Endothelial cell of umbilical vein (primary cell): ENCODE measurements at regions not wholly inside any gene's neighbourhood (a gene's known extent, or its start where the extent isn't known, plus 50 kb on each side); places are given as distances from the start of the nearest gene placed in this dataset.

Experiments used
- BruUV-seq: library from RNA; stranded (reverse); fragments of 400-500 nt; replicated peaks from 2 replicates; lab custom pipeline; 2021; lab: Mats Ljungman, UMichigan
- CTCF ChIA-PET: fragments of 300-600, 350-600 bp; sonication (Branson Sonifier 250); formaldehyde crosslinking; loops from one replicate; lab custom pipeline; 2021; ENCODE audit warnings: antibody characterized with exemption, inconsistent platforms; lab: Charles Lee
- POLR2A ChIA-PET: fragments of 300-600, 350-600 bp; sonication (Branson Sonifier 250); formaldehyde crosslinking; loops from one replicate; lab custom pipeline; 2021; ENCODE audit warnings: antibody characterized with exemption, inconsistent platforms; lab: Charles Lee
- DNase-seq: peaks from one replicate; pipeline ENCODE4 v3.0.0-alpha.2; 2011; ENCODE audit warnings: low read depth, low spot score
- FAIRE-seq: peaks from 2 replicates; lab custom pipeline; 2011; peaks lifted over from hg19 to GRCh38; lab: Jason Lieb, UNC
- H2AFZ ChIP-seq: 2 replicates; pipeline ENCODE4 v1.6.0; 2012; ENCODE audit warnings: low read depth, low read length, control low read depth, inconsistent platforms
- H3K27ac ChIP-seq: 2 replicates; pipeline ENCODE4 v1.5.1; 2011; ENCODE audit warnings: low read depth, mild to moderate bottlenecking, control low read depth, low read length, moderate library complexity; ENCODE audit not compliant: insufficient read depth
- H3K27me3 ChIP-seq, 2 experiments: 2 replicates each; pipeline versions ENCODE4 v1.6.0 to v1.6.1; 2011; ENCODE audit warnings: low read length in 2 of 2, mixed read lengths in 1 of 2; ENCODE audit not compliant: control insufficient read depth in 2 of 2, insufficient read depth in 2 of 2
- H3K36me3 ChIP-seq, 2 experiments: 2 replicates in 1 of 2; 3 replicates in 1 of 2; pipeline ENCODE4 v1.5.1; 2011; ENCODE audit warnings: low read length in 2 of 2, mild to moderate bottlenecking in 1 of 2, moderate library complexity in 1 of 2; ENCODE audit not compliant: control insufficient read depth in 2 of 2, insufficient read depth in 2 of 2; ENCODE audit errors: extremely low read depth in 1 of 2
- H3K4me1 ChIP-seq: 3 replicates; pipeline ENCODE4 v1.5.1; 2011; ENCODE audit warnings: mild to moderate bottlenecking, low read length; ENCODE audit not compliant: control insufficient read depth, insufficient read depth; ENCODE audit errors: extremely low read depth
- H3K4me2 ChIP-seq: 2 replicates; pipeline ENCODE4 v1.6.1; 2011; ENCODE audit warnings: low read length, control low read depth, mixed read lengths; ENCODE audit not compliant: insufficient read depth
- H3K4me3 ChIP-seq, 3 experiments: fragments of 200-600 bp in 1 of 3; sonication (generic), shearing (Covaris generic) in 1 of 3; replicated peaks in 1 of 3; 2 replicates each; pipeline ENCODE4 v1.5.1; 2011 to 2016; ENCODE audit warnings: control low read depth in 3 of 3, low read length in 3 of 3, mild to moderate bottlenecking in 2 of 3, inconsistent platforms in 1 of 3, low read depth in 1 of 3, moderate library complexity in 1 of 3; ENCODE audit not compliant: insufficient read depth in 1 of 3
- H3K79me2 ChIP-seq: 2 replicates; pipeline ENCODE4 v1.6.0; 2012; ENCODE audit warnings: low read length, inconsistent platforms; ENCODE audit not compliant: control insufficient read depth, insufficient read depth
- H3K9ac ChIP-seq: replicated peaks from 2 replicates; pipeline ENCODE3; 2011; ENCODE audit warnings: low read length, control low read depth; ENCODE audit not compliant: insufficient read depth; ENCODE audit errors: extremely low read depth
- H3K9me1 ChIP-seq: replicated peaks from 3 replicates; pipeline ENCODE4 v1.6.0; 2011; ENCODE audit warnings: mild to moderate bottlenecking, low read length; ENCODE audit not compliant: control insufficient read depth, insufficient read depth; ENCODE audit errors: extremely low read depth
- H3K9me3 ChIP-seq: replicated peaks from 2 replicates; pipeline ENCODE4 v1.5.1; 2012; ENCODE audit warnings: low read length, inconsistent platforms; ENCODE audit not compliant: control insufficient read depth, insufficient read depth
- H4K20me1 ChIP-seq: replicated peaks from 2 replicates; pipeline ENCODE3; 2011; ENCODE audit warnings: mild to moderate bottlenecking, low read length; ENCODE audit not compliant: control insufficient read depth, insufficient read depth; ENCODE audit errors: extremely low read depth
- EZH2 ChIP-seq: IDR thresholded peaks from 2 replicates; pipeline ENCODE4 v1.6.1; 2012; ENCODE audit warnings: borderline replicate concordance, low read depth, mild to moderate bottlenecking, moderate library complexity, low read length, inconsistent platforms; ENCODE audit not compliant: severe bottlenecking
- GATA2 ChIP-seq: IDR thresholded peaks from 2 replicates; pipeline ENCODE4 v1.7.0; 2011; ENCODE audit warnings: low read depth, mild to moderate bottlenecking, moderate library complexity, mixed read lengths, low read length; ENCODE audit not compliant: insufficient read length, insufficient read depth
- MYC ChIP-seq: IDR thresholded peaks from one replicate; pipeline ENCODE4 v1.6.1; 2011; ENCODE audit warnings: mild to moderate bottlenecking, low read depth, low read length
- POLR2A ChIP-seq: IDR thresholded peaks from 2 replicates; pipeline ENCODE4 v1.6.1; 2012; ENCODE audit warnings: low read depth, mild to moderate bottlenecking, control low read depth, low read length
- POLR2AphosphoS5 ChIP-seq: IDR thresholded peaks from 2 replicates; pipeline ENCODE4 v1.6.1; 2012; ENCODE audit warnings: low read depth, mild to moderate bottlenecking, control low read depth, low read length, moderate library complexity; ENCODE audit not compliant: insufficient read depth
- dilution Hi-C: fragments of 300-500 bp; cut with MboI; formaldehyde crosslinking; loops from one replicate; pipeline ENCODE4 v1.15.0; 2019; ENCODE audit warnings: low sequenced_read_pairs; ENCODE audit not compliant: extremely low pct_ligation_motif_present
- intact Hi-C: fragments of 100-400 bp; cut with micrococcal nuclease; formaldehyde crosslinking; loops from one replicate; pipeline ENCODE4 v1.10.0; 2022
- TF ChIP-seq, protein P1 (sequence below), 2 donors: IDR thresholded peaks; 1 replicate in 1 of 2; 2 replicates in 1 of 2; pipeline ENCODE4 v1.5.1; 2011; ENCODE audit warnings: low read length in 2 of 2, mild to moderate bottlenecking in 2 of 2, moderate library complexity in 2 of 2, control low read depth in 1 of 2, inconsistent platforms in 1 of 2, low read depth in 1 of 2; ENCODE audit not compliant: insufficient read depth in 1 of 2; ENCODE audit errors: extremely low read depth in 1 of 2
- TF ChIP-seq, protein P2 (sequence below): IDR thresholded peaks from 2 replicates; pipeline ENCODE4 v1.6.1; 2011; ENCODE audit not compliant: insufficient read depth, insufficient read length

DNA sequence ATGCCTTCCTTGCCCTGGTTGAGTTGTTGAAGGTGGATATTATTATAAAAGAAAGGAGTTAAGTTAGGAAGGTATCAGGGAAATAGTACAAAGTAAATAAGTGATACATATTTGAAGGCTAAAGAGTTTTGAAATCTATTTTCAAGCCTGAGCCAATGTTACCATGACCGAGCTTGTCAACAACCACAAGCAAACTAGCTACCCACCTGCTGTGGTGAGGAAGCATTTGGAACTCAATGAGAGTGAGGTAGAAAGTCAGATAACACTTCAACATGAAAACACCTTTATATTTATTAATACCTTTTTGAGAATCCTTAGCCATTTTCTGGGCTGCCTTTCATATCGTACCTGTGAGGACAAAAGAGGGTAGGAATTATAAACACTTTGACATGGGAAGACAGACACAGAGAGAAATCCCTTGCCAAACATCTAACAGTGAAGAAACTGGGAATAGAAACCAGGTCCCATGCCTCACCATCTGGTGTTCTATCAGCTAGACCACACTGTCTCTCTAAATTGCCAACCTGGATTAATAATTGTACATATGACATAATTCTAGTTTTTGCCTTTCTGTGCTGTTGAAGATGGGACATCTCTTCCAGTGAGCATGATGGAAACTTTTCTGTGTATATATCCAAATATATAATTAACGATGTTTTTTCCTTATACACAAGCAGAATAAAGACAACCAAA, 606.4 kb upstream of the NR3C2 start:
- Histone ChIP-seq H4K20me1 (no peaks in the 10 kb centered on the region), H3K79me2 (no peaks in the 10 kb centered on the region), H3K36me3 (no peaks in the 10 kb centered on the region), H3K9me3 (no peaks in the 10 kb centered on the region), H3K9me1 (no peaks in the 10 kb centered on the region), H3K4me3 (no peak overlapping the region), H3K9ac (no peak overlapping the region), H3K27ac (no peak overlapping the region), H3K4me1 (no peaks in the 10 kb centered on the region), H2AFZ (no peak overlapping the region), H3K27me3 (no peaks in the 10 kb centered on the region), H3K4me2 (no peak overlapping the region)
- intact Hi-C loops (no loop called here), dilution Hi-C loops (no loop called here)
- ChIA-PET POLR2A (no interaction called here), CTCF (interaction anchor here (0.8 to 1.1 kb wide), 3 partner anchors 13 to 849 kb away, joined by 3 read pairs; no protein-coding TSS in a partner anchor)
- DNase-seq = no peak
- no peak for FAIRE-seq
- no TSS peak for BruUV-seq
- TF ChIP-seq, protein P1, sequence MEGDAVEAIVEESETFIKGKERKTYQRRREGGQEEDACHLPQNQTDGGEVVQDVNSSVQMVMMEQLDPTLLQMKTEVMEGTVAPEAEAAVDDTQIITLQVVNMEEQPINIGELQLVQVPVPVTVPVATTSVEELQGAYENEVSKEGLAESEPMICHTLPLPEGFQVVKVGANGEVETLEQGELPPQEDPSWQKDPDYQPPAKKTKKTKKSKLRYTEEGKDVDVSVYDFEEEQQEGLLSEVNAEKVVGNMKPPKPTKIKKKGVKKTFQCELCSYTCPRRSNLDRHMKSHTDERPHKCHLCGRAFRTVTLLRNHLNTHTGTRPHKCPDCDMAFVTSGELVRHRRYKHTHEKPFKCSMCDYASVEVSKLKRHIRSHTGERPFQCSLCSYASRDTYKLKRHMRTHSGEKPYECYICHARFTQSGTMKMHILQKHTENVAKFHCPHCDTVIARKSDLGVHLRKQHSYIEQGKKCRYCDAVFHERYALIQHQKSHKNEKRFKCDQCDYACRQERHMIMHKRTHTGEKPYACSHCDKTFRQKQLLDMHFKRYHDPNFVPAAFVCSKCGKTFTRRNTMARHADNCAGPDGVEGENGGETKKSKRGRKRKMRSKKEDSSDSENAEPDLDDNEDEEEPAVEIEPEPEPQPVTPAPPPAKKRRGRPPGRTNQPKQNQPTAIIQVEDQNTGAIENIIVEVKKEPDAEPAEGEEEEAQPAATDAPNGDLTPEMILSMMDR (IDR thresholded peaks at IDR 0.05; ENCODE audit: extremely low read depth in 1 of 2, insufficient read depth in 1 of 2, low read depth in 1 of 2, low read length in 2 of 2) = no peak
- no peak for TF ChIP-seq MYC
- TF ChIP-seq POLR2AphosphoS5 = no peak
- no peak for TF ChIP-seq GATA2
- TF ChIP-seq, protein P2, sequence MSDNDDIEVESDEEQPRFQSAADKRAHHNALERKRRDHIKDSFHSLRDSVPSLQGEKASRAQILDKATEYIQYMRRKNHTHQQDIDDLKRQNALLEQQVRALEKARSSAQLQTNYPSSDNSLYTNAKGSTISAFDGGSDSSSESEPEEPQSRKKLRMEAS = no peak
- TF ChIP-seq EZH2 = no peak
- no peak for TF ChIP-seq POLR2A
